Stimulated activated naive CD8-positive, alpha-beta T cell treated with anti-CD3 and anti-CD28 coated beads, Interleukin-15, Interleukin-2, amounts not matched to agents 100 U/mL and 50 U/mL, for 24 hours (primary cell): ENCODE measurements at regions not wholly inside any gene's neighbourhood (a gene's known extent, or its start where the extent isn't known, plus 50 kb on each side); places are given as distances from the start of the nearest gene placed in this dataset.
A peak's percentile ranks its signal among the peaks of the same experiment; 100 is the strongest.

ENCODE experiments used
- ATAC-seq: fragments of 150-1000 bp; cut with Tn5 transposase; one replicate; pipeline ENCODE4 v1.10.0; 2021
- DNase-seq: peaks from one replicate; pipeline ENCODE4 v3.0.0; 2021

DNA sequence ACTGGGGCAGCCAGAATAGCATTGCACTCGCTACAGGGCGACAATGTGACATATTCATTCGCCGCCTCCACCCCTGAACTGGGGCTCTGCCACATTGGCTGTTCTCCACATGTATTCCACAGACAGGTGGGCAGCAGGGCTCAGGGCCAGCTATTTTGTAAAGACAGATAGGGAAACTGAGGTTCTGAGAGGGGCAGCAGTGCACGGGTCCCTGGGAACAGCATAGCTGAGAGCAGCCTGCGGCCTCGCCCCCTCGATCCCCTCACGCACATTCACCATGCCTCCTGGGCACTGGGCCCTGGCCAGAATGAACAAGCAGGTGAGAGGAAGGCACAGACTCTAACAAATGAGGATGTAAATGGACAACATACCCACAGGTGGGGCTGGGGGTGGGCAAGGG lies 75.0 kb upstream of the SPATA12 start:
- DNase-seq, result no peak
- ATAC-seq, result no peak

DNA sequence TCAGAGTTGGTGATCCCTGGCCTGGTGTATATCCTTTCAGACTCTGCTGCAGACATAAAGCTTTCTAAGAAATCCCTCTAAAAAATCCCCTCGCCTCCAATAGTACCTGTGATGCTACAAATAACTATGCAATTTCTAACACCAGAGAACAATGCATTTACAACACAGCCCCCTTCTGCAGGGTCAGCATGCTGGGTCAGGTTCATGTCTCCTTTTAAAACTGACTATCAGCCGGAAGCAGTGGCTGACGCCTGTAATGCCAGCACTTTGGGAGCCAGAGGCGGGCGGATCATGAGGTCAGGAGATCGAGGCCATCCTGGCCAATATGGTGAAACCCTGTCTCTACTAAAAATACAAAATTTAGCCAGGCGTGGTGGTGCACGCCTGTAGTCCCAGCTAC lies 77.0 kb upstream of the SPATA12 start:
- DNase-seq (no peak), ATAC-seq (no peak)

DNA sequence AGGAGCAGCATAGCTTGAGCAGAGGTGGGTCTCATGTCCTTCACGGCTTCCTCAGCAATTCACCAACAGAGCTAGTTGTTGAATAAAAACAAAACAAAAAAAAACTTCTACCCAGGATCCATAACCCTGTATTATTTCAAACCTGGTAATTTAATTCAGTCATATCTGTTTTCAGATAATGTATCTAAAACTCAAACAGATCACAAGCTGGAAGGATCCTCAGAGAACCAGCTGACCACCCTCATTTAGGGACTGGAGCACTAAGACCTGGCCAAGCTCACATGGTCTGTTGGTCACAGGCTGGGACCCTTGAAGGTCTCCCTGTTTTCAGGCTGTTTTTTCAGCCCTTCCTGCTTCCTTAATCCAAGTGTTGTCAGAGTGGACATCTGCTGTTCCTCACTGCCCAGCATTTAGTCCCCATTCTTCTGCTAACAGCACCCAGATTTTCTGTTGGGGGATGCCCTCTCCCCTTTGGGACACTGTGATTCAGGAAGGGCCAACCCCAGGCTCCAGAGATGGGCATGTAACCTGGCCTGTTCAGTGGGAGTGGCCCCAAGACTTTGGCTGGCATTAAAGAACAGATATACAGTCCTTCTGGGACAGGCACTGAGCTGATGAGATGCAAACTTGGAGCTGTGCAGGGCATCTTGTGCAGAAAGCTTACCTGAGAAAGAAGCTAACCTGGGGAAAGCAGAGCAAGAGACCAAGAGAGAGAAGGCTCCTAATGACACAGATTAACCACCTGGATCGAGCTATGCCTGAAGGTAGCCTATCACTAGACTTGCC lies 78.8 kb upstream of the SPATA12 start:
- no peak for ATAC-seq
- DNase-seq, result no peak

DNA sequence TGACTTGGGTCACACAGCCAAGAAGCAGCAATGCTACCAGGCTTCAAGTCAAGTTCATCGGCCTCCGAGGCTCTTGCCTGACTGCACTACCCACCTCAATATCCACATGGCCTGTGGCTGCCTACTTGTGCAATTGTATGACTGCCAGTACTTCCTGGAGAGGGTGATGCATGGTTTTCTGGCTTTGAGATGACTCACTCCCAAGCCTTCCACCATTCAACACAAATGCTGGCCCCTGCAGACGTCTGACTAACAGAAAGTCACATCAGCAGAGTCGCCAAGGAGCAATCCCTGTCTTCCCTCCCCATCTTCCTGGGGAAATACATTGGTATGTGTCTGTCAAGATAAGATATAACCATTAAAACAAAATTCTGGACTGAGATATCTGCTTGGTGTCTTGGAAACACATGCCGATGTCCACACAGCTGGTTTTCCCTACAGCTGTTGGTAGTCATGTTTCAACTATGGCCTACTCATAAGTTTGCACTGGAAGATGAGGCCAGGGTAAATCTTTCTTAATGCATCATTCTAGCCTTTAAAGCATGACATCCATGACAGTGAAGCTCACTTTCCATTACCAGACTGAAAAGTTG lies 79.6 kb upstream of the SPATA12 start:
- ATAC-seq (peak; percentile 97), DNase-seq (peak; percentile 65)

DNA sequence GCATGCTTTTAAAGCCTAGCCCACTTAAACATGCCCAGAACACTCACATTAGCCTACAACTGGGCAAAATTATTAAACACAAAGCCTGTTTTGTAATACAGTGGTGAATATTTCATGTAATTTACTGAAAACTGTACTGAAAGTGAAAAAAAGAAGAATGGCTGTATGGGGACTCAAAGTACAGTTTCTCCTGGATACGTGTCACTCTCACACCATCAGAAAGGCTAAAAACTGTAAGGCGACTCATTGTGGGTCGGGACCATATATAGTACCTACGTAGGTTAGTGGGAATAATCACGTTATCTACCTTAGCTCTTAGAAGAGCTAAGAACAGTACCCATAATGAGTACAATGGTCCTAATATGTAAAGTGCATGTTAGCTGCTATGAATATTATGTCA lies 80.2 kb upstream of the SPATA12 start:
- peak; percentile 47 for ATAC-seq
- DNase-seq, result no peak

DNA sequence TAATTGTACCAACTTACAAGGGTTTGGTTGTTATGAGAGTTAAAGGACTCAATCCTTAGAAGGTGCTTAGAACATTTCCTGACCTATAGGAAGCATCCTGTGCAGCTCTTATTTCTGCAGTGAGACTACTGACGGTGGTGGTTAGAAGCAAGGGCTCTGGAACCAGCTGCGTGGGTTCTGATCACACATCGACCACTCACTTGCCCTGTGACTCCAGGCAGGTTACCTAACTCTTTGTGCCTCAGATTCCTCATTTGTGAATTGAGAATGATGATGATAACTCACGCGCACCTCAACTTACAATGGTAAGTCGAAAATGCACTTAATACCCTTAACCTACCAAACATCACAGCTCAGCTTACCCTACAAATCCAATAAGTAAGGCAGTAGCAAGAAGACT lies 80.7 kb upstream of the SPATA12 start:
- ATAC-seq, result no peak
- no peak for DNase-seq

DNA sequence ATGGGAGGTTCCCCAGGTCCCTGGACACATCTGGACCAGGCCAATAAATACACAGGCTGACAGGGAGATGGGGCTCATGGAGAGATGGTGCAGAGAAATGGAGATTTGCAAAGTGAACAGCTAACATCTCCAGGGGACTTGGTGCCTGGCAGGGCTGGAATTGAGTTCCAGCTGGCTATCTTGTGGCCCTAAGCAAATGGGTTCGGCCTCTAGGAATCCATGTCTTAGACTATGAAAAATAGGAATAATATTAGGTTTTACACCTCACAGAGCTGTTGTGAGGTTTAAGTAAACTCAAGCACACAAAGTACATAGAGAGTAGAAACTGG lies 82.9 kb upstream of the SPATA12 start:
- ATAC-seq (no peak), DNase-seq (no peak)

DNA sequence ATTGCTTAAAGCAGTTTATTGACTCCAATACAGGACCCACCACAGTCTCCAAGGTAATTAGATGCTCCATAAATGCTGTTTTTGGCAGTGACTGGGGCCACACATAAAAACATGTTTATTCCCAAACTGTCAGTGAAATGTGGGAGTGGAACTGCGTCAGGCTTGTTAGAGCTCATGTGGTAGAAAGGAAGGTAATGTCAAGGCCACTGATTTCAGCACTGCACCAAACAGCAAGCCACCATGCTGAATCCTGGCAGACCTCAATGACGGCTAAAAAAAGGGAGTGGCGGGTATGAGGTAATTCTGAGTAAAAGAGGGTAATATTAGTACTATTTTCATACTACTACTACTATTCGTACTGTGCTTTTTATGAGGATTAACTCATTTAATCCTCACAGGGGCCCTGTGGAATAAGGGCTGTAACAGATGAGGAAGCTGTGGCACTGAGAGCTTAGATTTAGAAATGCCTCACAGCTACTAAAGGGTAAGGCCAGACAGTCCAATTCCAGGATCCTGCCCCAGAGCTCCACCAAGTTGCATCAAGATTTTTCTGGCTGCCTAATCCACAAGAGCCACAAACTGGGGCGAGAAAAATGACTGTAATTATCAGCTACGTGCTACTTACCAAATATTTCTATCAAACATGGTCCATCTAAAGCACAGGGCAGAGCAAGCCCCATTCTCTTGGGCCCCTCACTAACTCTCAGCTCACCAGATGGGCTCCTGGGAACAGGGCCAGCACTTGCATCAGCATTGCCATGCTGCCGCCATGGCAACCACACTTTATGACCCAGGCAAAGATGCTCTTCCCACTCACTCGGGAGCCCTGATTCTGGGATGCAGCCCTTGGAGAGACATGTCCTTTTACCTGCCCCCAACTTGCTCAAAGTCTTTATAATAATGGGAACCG lies 83.6 kb upstream of the SPATA12 start:
- ATAC-seq (no peak), DNase-seq (no peak)

DNA sequence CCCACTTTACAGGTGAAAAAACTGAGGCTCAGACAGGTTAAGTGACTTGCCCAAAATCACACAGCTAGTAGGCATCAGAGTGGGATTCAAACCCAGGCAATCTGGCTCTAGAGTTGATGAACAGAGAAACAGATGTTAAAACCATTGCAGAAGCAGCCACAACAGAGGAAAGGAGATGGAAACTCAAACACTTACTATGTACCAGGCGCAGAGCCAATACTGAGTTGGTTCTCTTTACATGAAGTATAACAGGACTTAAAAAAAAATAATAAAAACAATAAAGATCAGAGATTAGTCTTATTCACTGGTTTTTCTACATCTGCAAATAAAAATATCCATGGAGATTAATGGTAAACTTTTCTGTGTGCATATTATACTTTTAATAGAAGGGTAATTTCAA lies 84.9 kb upstream of the SPATA12 start:
- ATAC-seq (no peak), DNase-seq (no peak)

DNA sequence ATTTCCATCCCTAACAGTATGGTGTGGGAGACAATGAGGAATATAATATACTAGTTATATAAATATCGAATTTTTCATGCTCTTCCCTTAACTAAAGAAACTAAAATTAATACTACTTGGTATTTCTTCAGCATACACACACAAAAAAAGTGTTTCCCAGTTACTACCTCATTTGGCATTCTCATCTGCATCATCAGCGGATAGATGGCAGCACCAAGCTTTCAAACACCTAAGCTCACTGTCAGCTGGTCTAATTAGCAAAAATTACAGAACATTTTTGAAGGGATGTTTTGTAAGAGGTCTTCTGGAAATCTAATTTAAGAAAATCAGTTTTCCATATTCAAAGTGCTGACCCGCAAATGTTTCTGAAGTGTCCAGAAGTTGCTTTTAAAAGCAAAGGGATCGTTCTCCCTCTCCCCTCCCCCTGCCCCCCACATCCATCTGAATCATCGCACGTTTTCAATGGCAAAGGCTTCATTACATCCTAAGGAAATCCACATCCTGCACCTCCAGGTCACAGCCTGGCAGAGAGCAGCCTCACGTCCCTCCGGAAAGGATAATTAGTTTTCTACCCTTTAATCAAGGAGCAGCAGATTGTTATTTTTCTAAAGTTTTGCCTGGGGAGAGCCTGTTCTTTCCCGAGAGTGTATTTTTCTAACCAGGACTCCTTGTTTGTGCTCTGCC lies 86.1 kb upstream of the SPATA12 start:
- DNase-seq, result no peak
- ATAC-seq, result no peak

DNA sequence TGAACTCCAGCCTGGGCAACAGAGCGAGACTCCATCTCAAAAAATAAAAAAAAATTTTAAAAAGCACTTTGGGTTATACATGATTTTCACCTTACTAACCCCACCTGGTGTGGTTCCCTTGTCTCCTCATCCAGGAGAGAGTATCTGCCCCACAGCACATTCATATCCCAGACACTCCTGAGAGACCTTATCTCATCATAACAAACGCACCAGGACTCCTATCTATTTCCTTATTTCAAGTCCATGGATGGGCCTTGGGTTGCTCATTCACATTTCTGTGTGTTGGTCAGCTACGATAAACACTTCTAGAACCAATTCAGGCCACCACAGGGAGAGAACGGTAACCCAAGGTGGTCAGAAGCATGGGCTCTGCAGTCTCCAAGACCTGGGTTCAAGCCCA lies 88.6 kb upstream of the SPATA12 start:
- DNase-seq (no peak), ATAC-seq (no peak)

DNA sequence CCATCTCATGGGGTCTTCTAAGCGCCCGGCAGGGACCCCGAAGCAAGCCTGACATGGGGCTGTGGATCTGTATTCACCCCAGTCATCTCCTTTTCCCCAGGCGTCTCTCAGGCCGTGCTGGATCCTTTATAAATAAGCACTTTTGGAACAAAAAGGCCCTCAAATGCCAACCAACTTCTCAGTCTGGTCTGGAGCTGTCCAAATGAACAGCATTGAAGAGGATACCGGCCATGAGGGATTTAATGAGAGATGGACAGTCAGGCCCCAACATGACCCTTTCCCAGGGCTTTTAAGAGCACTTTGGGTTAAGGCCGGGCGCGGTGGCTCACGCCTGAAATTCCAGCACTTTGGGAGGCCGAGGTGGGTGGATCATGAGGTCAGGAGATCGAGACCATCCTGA lies 89.2 kb upstream of the SPATA12 start:
- ATAC-seq (no peak), DNase-seq (no peak)

DNA sequence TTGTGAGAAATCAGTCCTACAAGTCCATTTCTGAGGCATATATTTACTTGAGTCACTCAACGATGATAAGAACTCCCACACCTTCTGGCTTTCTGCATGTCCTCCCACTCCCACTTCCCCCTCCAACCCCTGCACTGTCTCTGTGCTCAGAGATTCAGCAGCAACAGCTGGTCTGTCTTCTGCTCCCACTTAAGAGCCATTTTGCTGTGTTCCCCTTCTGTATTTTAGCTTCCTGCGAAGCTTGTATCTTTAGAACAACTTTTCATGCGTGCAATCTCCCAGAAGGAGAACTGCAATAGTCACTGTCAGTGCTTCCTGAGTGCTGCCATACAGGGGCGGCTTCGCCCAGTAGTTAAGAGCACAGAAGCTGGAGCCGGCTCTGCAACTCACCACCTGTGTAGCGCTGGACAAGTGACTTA lies 90.0 kb upstream of the SPATA12 start:
- no peak for ATAC-seq
- DNase-seq, result no peak

DNA sequence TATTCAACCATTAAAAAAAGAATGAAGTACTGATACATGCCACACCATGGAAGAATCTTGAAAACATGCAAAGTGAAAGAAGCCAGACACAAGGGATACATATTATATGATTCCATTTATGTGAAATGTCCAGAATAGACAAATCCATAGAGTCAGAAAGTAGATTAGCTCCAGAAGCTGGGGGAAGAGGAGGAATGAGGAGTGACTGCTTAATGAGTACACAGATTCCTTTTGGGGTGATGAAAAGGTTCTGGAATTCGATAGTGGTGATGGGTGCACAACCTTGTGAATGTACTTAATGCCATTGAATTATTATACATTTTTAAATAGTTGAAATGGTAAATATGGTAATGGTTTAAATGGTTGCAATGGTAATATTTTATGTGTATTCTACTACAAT lies 90.6 kb upstream of the SPATA12 start:
- ATAC-seq (no peak), DNase-seq (no peak)

DNA sequence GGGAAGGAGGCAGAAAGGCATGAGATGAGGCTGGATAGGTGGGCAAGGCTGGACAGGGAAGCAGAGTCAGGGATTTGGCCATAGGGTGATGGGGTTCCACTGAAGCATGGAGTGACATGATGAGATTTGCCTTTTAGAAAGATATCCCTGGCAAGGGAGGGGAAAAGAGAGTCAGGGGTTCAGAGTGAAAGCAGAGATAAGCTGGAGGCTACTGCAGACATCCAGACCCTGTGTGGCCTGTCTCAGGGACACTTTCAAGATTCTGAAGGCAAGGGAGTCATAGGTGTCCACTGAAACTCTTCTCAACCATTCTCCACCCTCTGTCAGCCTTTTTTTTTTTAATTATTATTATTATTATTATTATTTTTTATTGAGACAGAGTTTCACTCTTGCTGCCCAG lies 94.0 kb upstream of the SPATA12 start:
- no peak for ATAC-seq
- DNase-seq, result no peak

DNA sequence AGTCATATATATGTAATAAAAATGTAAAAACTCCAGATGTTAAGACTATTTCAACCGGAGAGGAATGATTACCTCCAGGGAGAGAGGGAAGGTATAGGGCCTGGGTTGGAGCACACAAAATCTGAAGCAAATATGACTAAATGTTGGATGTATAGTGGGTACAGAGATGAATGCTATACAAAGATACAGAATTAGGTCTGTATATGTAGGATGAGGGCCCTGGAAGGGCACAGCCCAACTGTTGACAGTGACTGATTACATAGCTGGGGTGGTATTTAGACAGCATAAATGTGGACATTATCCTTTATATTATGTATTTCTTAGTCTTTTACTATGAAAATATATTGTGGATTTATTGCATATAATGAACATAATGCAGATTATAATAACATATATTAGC lies 94.4 kb upstream of the SPATA12 start:
- DNase-seq (no peak), ATAC-seq (no peak)

DNA sequence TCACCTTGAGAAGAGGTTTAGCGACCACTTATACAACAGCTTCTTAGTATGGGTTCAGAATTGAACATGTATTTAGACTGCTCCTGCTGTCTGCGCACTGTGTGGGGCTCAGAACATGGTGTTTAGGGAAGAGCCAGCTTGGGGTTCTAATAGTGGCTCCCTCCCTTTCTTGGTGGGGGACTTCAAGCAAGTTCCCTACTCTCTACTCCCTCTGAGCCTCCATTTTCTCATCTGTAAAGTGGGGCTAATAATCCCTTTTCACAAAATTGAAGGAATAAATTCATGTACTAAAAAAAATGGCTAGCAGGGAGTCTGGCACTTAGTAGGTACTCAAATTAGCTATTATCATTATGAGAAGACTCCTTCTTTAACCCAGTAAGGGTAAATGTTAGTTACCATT lies 97.5 kb upstream of the SPATA12 start:
- no peak for ATAC-seq
- no peak for DNase-seq

DNA sequence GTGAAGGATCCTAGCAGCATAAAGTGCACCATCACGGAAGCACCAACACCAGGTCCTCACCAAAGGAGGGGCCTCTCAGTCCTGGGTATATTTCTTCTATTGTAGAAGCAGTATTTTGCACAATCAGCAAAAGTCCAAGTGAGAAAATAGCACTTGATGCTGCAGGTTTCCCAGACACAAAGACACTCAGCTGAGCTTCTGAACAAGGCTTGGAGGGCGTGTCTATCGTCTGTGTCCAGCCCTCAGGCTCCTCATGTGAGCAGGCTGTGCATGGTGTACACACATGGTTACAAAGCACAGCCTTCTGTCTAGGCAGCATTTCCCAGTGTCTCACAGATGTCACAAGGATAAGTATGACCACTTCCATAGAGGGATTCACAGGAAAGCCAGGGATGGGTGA lies 98.3 kb upstream of the SPATA12 start:
- ATAC-seq (no peak), DNase-seq (no peak)

DNA sequence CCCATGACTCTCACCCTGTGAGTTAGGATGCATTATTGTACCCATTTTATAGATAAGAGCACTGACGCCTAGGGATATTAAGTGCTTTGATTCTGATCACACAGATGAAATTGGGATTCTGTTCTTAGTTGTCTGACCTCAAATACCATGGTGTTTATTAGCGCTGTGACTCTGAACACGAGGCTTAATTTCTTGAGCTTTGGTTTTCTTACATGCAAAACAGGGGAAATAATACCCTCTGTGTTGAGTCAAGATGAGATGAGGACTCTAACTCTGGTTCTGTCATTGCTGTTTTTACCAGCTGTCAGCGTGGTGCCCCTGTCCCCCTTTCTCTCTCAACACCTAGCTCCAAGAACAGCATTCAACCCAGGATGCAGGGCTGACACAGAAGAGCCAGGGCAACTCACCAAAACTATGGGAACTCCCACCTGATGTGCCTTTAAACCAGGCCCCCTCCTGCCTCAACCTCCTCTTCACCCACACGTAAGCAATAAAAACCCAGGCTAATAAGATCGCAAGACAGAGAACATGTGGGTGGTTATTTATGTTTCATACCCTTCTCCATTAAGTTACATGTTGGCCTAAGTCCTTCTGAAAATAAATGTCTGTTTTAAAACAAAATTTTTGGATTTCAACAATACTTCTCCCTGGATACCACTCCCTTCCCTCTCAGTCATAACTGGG lies 100.1 kb upstream of the SPATA12 start:
- DNase-seq (no peak), ATAC-seq (peak; percentile 84)

DNA sequence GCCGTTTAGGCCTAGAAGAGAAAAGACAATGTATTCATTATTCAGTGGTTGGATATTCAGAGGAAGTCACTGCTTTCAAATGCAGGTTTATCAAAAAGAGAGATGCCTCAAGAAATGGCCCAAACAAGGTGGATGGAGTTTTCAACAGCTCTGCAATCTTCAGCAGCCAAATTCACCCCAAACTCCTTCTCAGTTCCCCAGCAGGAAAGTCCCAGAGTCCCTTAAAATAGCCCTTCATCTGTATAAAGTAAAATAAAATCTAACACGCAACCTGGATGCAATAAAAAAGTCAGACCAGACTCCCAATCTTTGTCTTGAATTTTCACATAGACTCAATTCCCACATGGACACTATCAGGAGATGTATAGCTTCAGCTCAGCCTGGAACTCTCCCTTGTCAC lies 101.6 kb upstream of the SPATA12 start:
- ATAC-seq (no peak), DNase-seq (no peak)

DNA sequence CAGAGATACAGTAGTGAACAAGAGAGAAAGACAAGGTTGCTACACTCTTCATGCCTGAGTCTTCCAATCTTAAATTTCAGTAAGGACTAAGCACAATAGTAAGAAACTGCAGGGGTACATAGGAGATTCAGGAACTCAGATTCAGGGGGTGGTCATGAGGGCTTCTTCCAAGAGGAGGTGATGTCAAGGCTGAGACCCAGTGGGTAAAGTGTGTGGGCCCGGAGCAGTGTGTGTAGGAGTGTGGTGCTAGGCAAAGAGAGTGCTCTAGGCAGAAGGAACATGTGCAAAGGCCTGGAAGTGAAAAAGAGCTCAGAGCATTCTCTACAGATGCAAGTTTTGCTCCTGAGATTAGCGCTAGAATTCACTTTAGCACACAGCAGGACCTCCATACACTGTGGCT lies 102.9 kb upstream of the SPATA12 start:
- DNase-seq (no peak), ATAC-seq (no peak)

DNA sequence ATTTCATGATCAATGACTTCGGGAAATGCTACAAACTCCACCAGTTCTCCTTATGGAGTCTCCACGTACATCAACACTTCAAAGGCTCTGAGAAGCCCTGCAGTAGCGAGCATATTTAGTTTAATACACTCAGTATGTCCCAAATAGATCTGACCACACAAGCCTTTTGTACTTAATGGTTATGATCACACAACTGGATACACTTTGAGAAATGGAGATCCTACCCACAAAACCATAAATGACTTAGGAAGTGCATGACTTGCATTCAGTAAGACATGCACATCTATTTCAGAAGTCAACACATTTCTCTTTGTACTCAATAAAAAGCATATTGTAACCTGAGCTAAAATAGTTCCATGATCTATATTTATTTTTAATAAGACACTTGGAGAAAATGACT lies 103.6 kb upstream of the SPATA12 start:
- DNase-seq (no peak), ATAC-seq (no peak)
